H1 (cell line): ENCODE measurements at regions not wholly inside any gene's neighbourhood (a gene's known extent, or its start where the extent isn't known, plus 50 kb on each side); places are given as distances from the start of the nearest gene placed in this dataset.

ENCODE experiments used
- BACH1 ChIP-seq: IDR thresholded peaks from 2 replicates; pipeline ENCODE4 v1.6.1; 2012; ENCODE audit warnings: low read length, improper control_type of control experiment
- BRCA1 ChIP-seq: IDR thresholded peaks from 2 replicates; pipeline ENCODE4 v1.6.1; 2012; ENCODE audit warnings: low read depth, low read length, improper control_type of control experiment

DNA sequence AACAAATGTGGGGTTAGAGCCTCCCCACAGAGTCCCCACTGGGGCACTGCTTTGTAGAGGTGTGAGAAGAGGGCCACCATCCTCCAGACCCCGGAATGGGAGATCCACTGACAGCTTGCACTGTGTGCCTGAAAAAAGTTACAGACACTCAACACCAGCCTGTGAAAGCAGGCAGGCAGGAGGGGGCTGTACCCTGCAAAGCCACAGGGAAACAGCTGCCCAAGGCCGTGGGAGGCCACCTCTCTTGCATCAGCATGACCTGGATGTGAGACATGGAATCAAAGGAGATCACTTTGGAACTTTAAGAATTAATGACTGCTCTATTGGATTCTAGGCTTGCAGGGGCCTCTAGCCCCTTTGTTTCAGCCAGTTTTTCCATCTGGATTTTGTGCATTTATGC is 782.3 kb downstream of the BRINP1 start (continued):
- no peak for TF ChIP-seq BRCA1
- no peak for TF ChIP-seq BACH1
